ENCODE measurements at regions not wholly inside any gene's neighbourhood (a gene's known extent, or its start where the extent isn't known, plus 50 kb on each side); places are given as distances from the start of the nearest gene placed in this dataset.

DNA sequence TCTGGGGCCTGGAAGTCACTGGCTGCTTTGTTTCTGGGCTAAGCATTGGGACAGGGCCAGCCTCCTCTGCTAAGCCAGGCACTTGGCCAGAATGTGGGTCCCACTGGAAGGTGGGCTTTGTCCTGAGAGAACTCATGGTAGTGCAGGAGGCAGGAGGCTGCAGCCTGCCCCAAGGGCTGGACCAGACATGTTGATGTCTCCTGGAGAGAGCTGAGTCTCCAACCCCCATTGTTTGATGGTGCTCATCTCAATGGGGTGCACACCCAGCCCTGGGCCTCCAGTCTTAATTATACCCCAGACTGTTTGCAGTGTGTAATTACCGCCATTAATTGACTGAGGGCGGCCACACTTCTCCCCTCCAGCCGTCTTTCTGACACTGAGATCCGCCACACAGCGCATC is 220.5 kb upstream of the PMEPA1 start:
- TF ChIP-seq, protein P1, sequence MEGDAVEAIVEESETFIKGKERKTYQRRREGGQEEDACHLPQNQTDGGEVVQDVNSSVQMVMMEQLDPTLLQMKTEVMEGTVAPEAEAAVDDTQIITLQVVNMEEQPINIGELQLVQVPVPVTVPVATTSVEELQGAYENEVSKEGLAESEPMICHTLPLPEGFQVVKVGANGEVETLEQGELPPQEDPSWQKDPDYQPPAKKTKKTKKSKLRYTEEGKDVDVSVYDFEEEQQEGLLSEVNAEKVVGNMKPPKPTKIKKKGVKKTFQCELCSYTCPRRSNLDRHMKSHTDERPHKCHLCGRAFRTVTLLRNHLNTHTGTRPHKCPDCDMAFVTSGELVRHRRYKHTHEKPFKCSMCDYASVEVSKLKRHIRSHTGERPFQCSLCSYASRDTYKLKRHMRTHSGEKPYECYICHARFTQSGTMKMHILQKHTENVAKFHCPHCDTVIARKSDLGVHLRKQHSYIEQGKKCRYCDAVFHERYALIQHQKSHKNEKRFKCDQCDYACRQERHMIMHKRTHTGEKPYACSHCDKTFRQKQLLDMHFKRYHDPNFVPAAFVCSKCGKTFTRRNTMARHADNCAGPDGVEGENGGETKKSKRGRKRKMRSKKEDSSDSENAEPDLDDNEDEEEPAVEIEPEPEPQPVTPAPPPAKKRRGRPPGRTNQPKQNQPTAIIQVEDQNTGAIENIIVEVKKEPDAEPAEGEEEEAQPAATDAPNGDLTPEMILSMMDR (IDR thresholded peaks at IDR 0.05 in 4 of 5, conservative IDR thresholded peaks at IDR 0.05 in 1 of 5), result no peak
- no peak for TF ChIP-seq POLR2A (IDR thresholded peaks at IDR 0.05)
